K562 (cell line): ENCODE measurements at regions not wholly inside any gene's neighbourhood (a gene's known extent, or its start where the extent isn't known, plus 50 kb on each side); places are given as distances from the start of the nearest gene placed in this dataset.

Source experiments
- CHD4 ChIP-seq: fragments of 200-600 bp; sonication (generic); IDR thresholded peaks from 3 replicates; pipeline ENCODE4 v1.6.1; 2012; ENCODE audit warnings: low read depth, mild to moderate bottlenecking, mixed read lengths, low read length, inconsistent platforms; ENCODE audit not compliant: insufficient read depth, insufficient replicate concordance, poor library complexity, severe bottlenecking
- EGR1 ChIP-seq: fragments of 450-650 bp; conservative IDR thresholded peaks from 2 replicates; pipeline ENCODE4 v1.6.1; 2017; ENCODE audit warnings: mild to moderate bottlenecking
- MYNN ChIP-seq, 2 experiments: sonication (generic); formaldehyde crosslinking in 1 of 2; IDR thresholded peaks; 2 replicates each; pipeline versions ENCODE4 v1.5.0 to v1.6.1; 2016 to 2020; ENCODE audit warnings: antibody characterized with exemption in 1 of 2, missing genetic modification reagents in 1 of 2
- NFIC ChIP-seq: fragments of 450-650 bp; IDR thresholded peaks from 2 replicates; pipeline ENCODE4 v1.6.1; 2017; ENCODE audit warnings: mild to moderate bottlenecking, inconsistent platforms
- RB1 ChIP-seq: fragments of 450-650 bp; IDR thresholded peaks from 2 replicates; pipeline ENCODE4 v1.6.1; 2017; ENCODE audit warnings: low read depth, mild to moderate bottlenecking
- RBM34 ChIP-seq: fragments of 200-400 bp; formaldehyde crosslinking; IDR thresholded peaks from 2 replicates; pipeline ENCODE4 v1.6.1; 2018; ENCODE audit warnings: low read length, borderline replicate concordance; ENCODE audit not compliant: insufficient read depth
- RBM39 ChIP-seq: fragments of 200-400 bp; formaldehyde crosslinking; optimal IDR thresholded peaks from 2 replicates; pipeline ENCODE3; 2018; ENCODE audit warnings: low read depth, low read length
- RFX5 ChIP-seq: IDR thresholded peaks from 2 replicates; pipeline ENCODE4 v1.6.1; 2011; ENCODE audit warnings: low read depth, mild to moderate bottlenecking, improper control_type of control experiment, low read length
- RFX7 ChIP-seq: fragments of 250-450 bp; sonication (Bioruptor Pico); IDR thresholded peaks from 2 replicates; pipeline ENCODE4 v1.5.1; 2021; ENCODE audit warnings: mild to moderate bottlenecking
- SAFB2 ChIP-seq: fragments of 200-400 bp; formaldehyde crosslinking; IDR thresholded peaks from 2 replicates; pipeline ENCODE4 v1.6.1; 2018; ENCODE audit warnings: borderline replicate concordance, low read length, low read depth, moderate library complexity; ENCODE audit not compliant: severe bottlenecking
- YY1 ChIP-seq, 3 experiments: IDR thresholded peaks; 2 replicates each; pipeline ENCODE4 v1.6.1; 2011; ENCODE audit warnings: low read length in 2 of 3, mild to moderate bottlenecking in 2 of 3, moderate library complexity in 2 of 3, borderline replicate concordance in 1 of 3, control low read depth in 1 of 3, low read depth in 1 of 3; ENCODE audit not compliant: insufficient read depth in 3 of 3, insufficient replicate concordance in 2 of 3, control insufficient read depth in 1 of 3, insufficient read length in 1 of 3; ENCODE audit errors: extremely low read depth in 1 of 3
- ZNF766 ChIP-seq: fragments of 200-800 bp; sonication (Bioruptor generic); conservative IDR thresholded peaks from 2 replicates; pipeline ENCODE4 v1.6.1; 2016; ENCODE audit warnings: missing genetic modification characterization, missing compliant biosample characterization
- TF ChIP-seq, protein P1 (sequence below): sonication (generic); formaldehyde crosslinking; IDR thresholded peaks from 2 replicates; pipeline ENCODE4 v1.8.0; 2022; ENCODE audit warnings: mild to moderate bottlenecking, missing genetic modification reagents

- TF ChIP-seq SAFB2 (no peak), NFIC (no peak), RB1 (no peak), ZNF766 (CRISPR knock-in tag) (no peak), CHD4 (no peak), RFX7 (CRISPR knock-in tag) (no peak), RFX5 (no peak), RBM34 (no peak), RBM39 (no peak), MYNN (IDR thresholded peaks at IDR 0.05) (no peak), MYNN (CRISPR knock-in tag; IDR thresholded peaks at IDR 0.05) (no peak), EGR1 (no peak), YY1 (IDR thresholded peaks at IDR 0.05; ENCODE audit: borderline replicate concordance in 1 of 3, control insufficient read depth in 1 of 3, extremely low read depth in 1 of 3, insufficient read depth in 3 of 3, insufficient read length in 1 of 3, insufficient replicate concordance in 2 of 3, low read depth in 1 of 3, low read length in 2 of 3) (no peak)
- TF ChIP-seq, protein P1, sequence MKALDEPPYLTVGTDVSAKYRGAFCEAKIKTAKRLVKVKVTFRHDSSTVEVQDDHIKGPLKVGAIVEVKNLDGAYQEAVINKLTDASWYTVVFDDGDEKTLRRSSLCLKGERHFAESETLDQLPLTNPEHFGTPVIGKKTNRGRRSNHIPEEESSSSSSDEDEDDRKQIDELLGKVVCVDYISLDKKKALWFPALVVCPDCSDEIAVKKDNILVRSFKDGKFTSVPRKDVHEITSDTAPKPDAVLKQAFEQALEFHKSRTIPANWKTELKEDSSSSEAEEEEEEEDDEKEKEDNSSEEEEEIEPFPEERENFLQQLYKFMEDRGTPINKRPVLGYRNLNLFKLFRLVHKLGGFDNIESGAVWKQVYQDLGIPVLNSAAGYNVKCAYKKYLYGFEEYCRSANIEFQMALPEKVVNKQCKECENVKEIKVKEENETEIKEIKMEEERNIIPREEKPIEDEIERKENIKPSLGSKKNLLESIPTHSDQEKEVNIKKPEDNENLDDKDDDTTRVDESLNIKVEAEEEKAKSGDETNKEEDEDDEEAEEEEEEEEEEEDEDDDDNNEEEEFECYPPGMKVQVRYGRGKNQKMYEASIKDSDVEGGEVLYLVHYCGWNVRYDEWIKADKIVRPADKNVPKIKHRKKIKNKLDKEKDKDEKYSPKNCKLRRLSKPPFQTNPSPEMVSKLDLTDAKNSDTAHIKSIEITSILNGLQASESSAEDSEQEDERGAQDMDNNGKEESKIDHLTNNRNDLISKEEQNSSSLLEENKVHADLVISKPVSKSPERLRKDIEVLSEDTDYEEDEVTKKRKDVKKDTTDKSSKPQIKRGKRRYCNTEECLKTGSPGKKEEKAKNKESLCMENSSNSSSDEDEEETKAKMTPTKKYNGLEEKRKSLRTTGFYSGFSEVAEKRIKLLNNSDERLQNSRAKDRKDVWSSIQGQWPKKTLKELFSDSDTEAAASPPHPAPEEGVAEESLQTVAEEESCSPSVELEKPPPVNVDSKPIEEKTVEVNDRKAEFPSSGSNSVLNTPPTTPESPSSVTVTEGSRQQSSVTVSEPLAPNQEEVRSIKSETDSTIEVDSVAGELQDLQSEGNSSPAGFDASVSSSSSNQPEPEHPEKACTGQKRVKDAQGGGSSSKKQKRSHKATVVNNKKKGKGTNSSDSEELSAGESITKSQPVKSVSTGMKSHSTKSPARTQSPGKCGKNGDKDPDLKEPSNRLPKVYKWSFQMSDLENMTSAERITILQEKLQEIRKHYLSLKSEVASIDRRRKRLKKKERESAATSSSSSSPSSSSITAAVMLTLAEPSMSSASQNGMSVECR (CRISPR knock-in tag) = no peak
Observed at GRCh38 chr16:86877108-86877507, 298.8 kb downstream of the FOXL1 start.
